H9 (cell line): ENCODE measurements at regions not wholly inside any gene's neighbourhood (a gene's known extent, or its start where the extent isn't known, plus 50 kb on each side); places are given as distances from the start of the nearest gene placed in this dataset.

Source experiments
- DNase-seq: peaks from one replicate; pipeline ENCODE4 v3.0.0-alpha.2; 2017
- H2AFZ ChIP-seq: one replicate; pipeline ENCODE4 v1.6.1; 2013; ENCODE audit warnings: mild to moderate bottlenecking, low read length, control low read depth, moderate library complexity
- H2AK5ac ChIP-seq: 2 replicates; pipeline ENCODE4 v1.6.1; 2013; ENCODE audit warnings: low read length, control low read depth, mixed read lengths; ENCODE audit not compliant: insufficient read length
- H2BK120ac ChIP-seq: one replicate; pipeline ENCODE4 v1.6.1; 2013; ENCODE audit warnings: low read depth, mild to moderate bottlenecking, low read length, control low read depth, inconsistent platforms; ENCODE audit not compliant: poor library complexity, severe bottlenecking
- H2BK12ac ChIP-seq: 2 replicates; pipeline ENCODE4 v1.6.1; 2013; ENCODE audit warnings: low read length, control low read depth, mixed read lengths, low read depth; ENCODE audit not compliant: insufficient read length
- H2BK15ac ChIP-seq: 2 replicates; pipeline ENCODE4 v1.6.1; 2013; ENCODE audit warnings: low read depth, low read length, control low read depth
- H2BK20ac ChIP-seq: one replicate; pipeline ENCODE4 v1.6.1; 2013; ENCODE audit warnings: low read depth, mild to moderate bottlenecking, low read length, control low read depth, inconsistent platforms; ENCODE audit not compliant: poor library complexity, severe bottlenecking
- H2BK5ac ChIP-seq: 2 replicates; pipeline ENCODE4 v1.6.1; 2013; ENCODE audit warnings: low read length, control low read depth, mixed read lengths; ENCODE audit not compliant: insufficient read length
- H3K14ac ChIP-seq: 2 replicates; pipeline ENCODE4 v1.6.1; 2013; ENCODE audit warnings: low read length, control low read depth; ENCODE audit not compliant: insufficient read depth
- H3K18ac ChIP-seq: 2 replicates; pipeline ENCODE4 v1.6.1; 2013; ENCODE audit warnings: low read depth, mild to moderate bottlenecking, mixed read lengths, low read length, control low read depth; ENCODE audit not compliant: insufficient read length
- H3K23ac ChIP-seq: 2 replicates; pipeline ENCODE4 v1.6.1; 2013; ENCODE audit warnings: low read length, control low read depth, mixed read lengths, low read depth; ENCODE audit not compliant: insufficient read length
- H3K23me2 ChIP-seq: 2 replicates; pipeline ENCODE4 v1.6.1; 2013; ENCODE audit warnings: low read depth, mild to moderate bottlenecking, mixed read lengths, low read length, control low read depth; ENCODE audit not compliant: insufficient read length, poor library complexity, severe bottlenecking
- H3K27ac ChIP-seq: 2 replicates; pipeline ENCODE4 v1.5.1; 2013; ENCODE audit warnings: low read length, control low read depth, mixed read lengths, low read depth; ENCODE audit not compliant: insufficient read length
- H3K27me3 ChIP-seq: 2 replicates; pipeline ENCODE4 v1.6.1; 2013; ENCODE audit warnings: low read length, control low read depth, inconsistent platforms; ENCODE audit not compliant: insufficient read depth
- H3K4ac ChIP-seq: 2 replicates; pipeline ENCODE4 v1.6.1; 2013; ENCODE audit warnings: low read depth, mild to moderate bottlenecking, control low read depth, inconsistent platforms, low read length, moderate library complexity
- H3K4me1 ChIP-seq: 2 replicates; pipeline ENCODE4 v1.6.1; 2013; ENCODE audit warnings: low read length, control low read depth, inconsistent platforms; ENCODE audit not compliant: insufficient read depth
- H3K4me2 ChIP-seq: 2 replicates; pipeline ENCODE4 v1.6.1; 2013; ENCODE audit warnings: low read length, control low read depth, mixed read lengths; ENCODE audit not compliant: insufficient read length, insufficient read depth
- H3K56ac ChIP-seq: 2 replicates; pipeline ENCODE4 v1.6.1; 2013; ENCODE audit warnings: low read depth, mild to moderate bottlenecking, mixed read lengths, low read length, control low read depth; ENCODE audit not compliant: insufficient read length
- H3K79me1 ChIP-seq: 2 replicates; pipeline ENCODE4 v1.6.1; 2013; ENCODE audit warnings: low read depth, mild to moderate bottlenecking, moderate library complexity, low read length, control low read depth, inconsistent platforms; ENCODE audit not compliant: insufficient read depth, poor library complexity, severe bottlenecking
- H3K79me2 ChIP-seq: 2 replicates; pipeline ENCODE4 v1.6.1; 2013; ENCODE audit warnings: low read length, control low read depth, inconsistent platforms; ENCODE audit not compliant: insufficient read depth
- H3K9ac ChIP-seq: 2 replicates; pipeline ENCODE4 v1.6.1; 2013; ENCODE audit warnings: low read length, control low read depth, mixed read lengths; ENCODE audit not compliant: insufficient read length; ENCODE audit errors: extremely low read depth
- H3K9me3 ChIP-seq: one replicate; pipeline ENCODE4 v1.6.1; 2013; ENCODE audit warnings: low read depth, low read length, inconsistent platforms; ENCODE audit not compliant: control insufficient read depth
- H3T11ph ChIP-seq: one replicate; pipeline ENCODE4 v1.6.1; 2013; ENCODE audit warnings: mild to moderate bottlenecking, low read length, control low read depth, inconsistent platforms
- H4K20me1 ChIP-seq: one replicate; pipeline ENCODE4 v1.6.1; 2013; ENCODE audit not compliant: control insufficient read depth, insufficient read length, insufficient read depth
- H4K5ac ChIP-seq: 2 replicates; pipeline ENCODE4 v1.6.1; 2013; ENCODE audit warnings: low read depth, mild to moderate bottlenecking, mixed read lengths, low read length, control low read depth; ENCODE audit not compliant: insufficient read length
- H4K8ac ChIP-seq: replicated peaks from 2 replicates; pipeline ENCODE4 v1.6.1; 2013; ENCODE audit warnings: low read length, control low read depth, mixed read lengths, low read depth; ENCODE audit not compliant: insufficient read length
- H4K91ac ChIP-seq: 2 replicates; pipeline ENCODE4 v1.6.1; 2013; ENCODE audit warnings: low read depth, mild to moderate bottlenecking, moderate library complexity, mixed read lengths, low read length, control low read depth; ENCODE audit not compliant: insufficient read length
- H3K27ac Mint-ChIP-seq, 3 experiments: 2 replicates in 2 of 3; 3 replicates in 1 of 3; pipeline ENCODE4 v1.8.0; 2020 to 2021; ENCODE audit warnings: mixed read lengths in 3 of 3, mild to moderate bottlenecking in 1 of 3, moderate library complexity in 1 of 3
- H3K27me3 Mint-ChIP-seq: 2 replicates; pipeline ENCODE4 v1.8.0; 2021; ENCODE audit warnings: low read depth, mild to moderate bottlenecking, moderate library complexity, mixed read lengths
- H3K36me3 Mint-ChIP-seq, 3 experiments: 2 replicates in 2 of 3; 3 replicates in 1 of 3; pipeline ENCODE4 v1.8.0; 2020 to 2021; ENCODE audit warnings: low read depth in 3 of 3, mixed read lengths in 3 of 3; ENCODE audit not compliant: insufficient read depth in 1 of 3
- H3K4me1 Mint-ChIP-seq, 2 experiments: 2 replicates each; pipeline ENCODE4 v1.8.0; 2020; ENCODE audit warnings: mixed read lengths in 2 of 2
- H3K4me3 Mint-ChIP-seq, 2 experiments: 2 replicates in 1 of 2; 3 replicates in 1 of 2; pipeline ENCODE4 v1.8.0; 2020 to 2021; ENCODE audit warnings: mild to moderate bottlenecking in 2 of 2, mixed read lengths in 2 of 2, moderate library complexity in 1 of 2
- H3K9me3 Mint-ChIP-seq, 2 experiments: 2 replicates in 1 of 2; 3 replicates in 1 of 2; pipeline ENCODE4 v1.8.0; 2020; ENCODE audit warnings: mild to moderate bottlenecking in 2 of 2, mixed read lengths in 2 of 2, moderate library complexity in 1 of 2
- CTCF ChIP-seq: fragments of 200-600 bp; sonication (generic); conservative IDR thresholded peaks from 3 replicates; pipeline ENCODE4 v1.8.0; 2021; ENCODE audit warnings: antibody characterized with exemption, mild to moderate bottlenecking
- WGBS: extraction: QIAGEN DNeasy Blood & Tissue Kit; methylation state at CpG from one replicate; pipeline ENCODE4 v1.1.7; 2013; ENCODE audit warnings: missing lambda C conversion rate, low lambda C conversion rate, mixed read lengths; ENCODE audit not compliant: insufficient read length; ENCODE audit errors: extremely low coverage; 5-methylcytosine and 5-hydroxymethylcytosine counted together

- Mint-ChIP-seq H3K36me3 (peaks cover 0 to 2% (median 0%) of the 10 kb centered on the region in 3 experiments; a peak in 1 of 7 replicates), H3K27me3 (no peaks in the 10 kb centered on the region; the same call in 1 of the 2 replicates), H3K27ac (0 out of 7 replicates have a peak overlapping the region, but pooled peaks of 1 of the 3 experiments have one; percentile 17), H3K9me3 (no peaks in the 10 kb centered on the region), H3K4me3 (no peak overlapping the region), H3K4me1 (peaks cover 58 to 59% of the 10 kb centered on the region in 2 experiments)
- Histone ChIP-seq H3K79me2 (no peaks in the 10 kb centered on the region), H3K9ac (no peak overlapping the region), H2BK120ac (no peak overlapping the region), H3K9me3 (no peaks in the 10 kb centered on the region), H3K18ac (no peak overlapping the region), H4K20me1 (no peaks in the 10 kb centered on the region), H3K27ac (no peak overlapping the region), H3K56ac (no peak overlapping the region), H4K8ac (no peak overlapping the region), H3K4ac (no peak overlapping the region), H4K5ac (no peak overlapping the region), H3K14ac (no peak overlapping the region), H3K27me3 (no peaks in the 10 kb centered on the region), H2BK15ac (no peak overlapping the region), H4K91ac (no peak overlapping the region), H3K79me1 (no peaks in the 10 kb centered on the region), H2AK5ac (no peak overlapping the region), H2BK5ac (no peak overlapping the region), H2BK20ac (no peak overlapping the region), H2BK12ac (no peak overlapping the region), H3K23ac (no peak overlapping the region), H2AFZ (no peak overlapping the region), H3T11ph (no peak overlapping the region), H3K4me1 (peaks cover 14% of the 10 kb centered on the region; the same call in 1 of the 2 replicates), H3K4me2 (no peak overlapping the region), H3K23me2 (no peaks in the 10 kb centered on the region)
- no CpG with 5 or more reads among the region's 6 CpGs for WGBS
- DNase-seq: no peak
- TF ChIP-seq CTCF: no peak
Measured at GRCh38 chr15:62457100-62457499, 292.0 kb upstream of the C2CD4B start.
